LNCAP (cell line): ENCODE measurements at regions not wholly inside any gene's neighbourhood (a gene's known extent, or its start where the extent isn't known, plus 50 kb on each side); places are given as distances from the start of the nearest gene placed in this dataset.

Experiments used
- CTCF ChIP-seq: fragments of 450-650 bp; IDR thresholded peaks from 2 replicates; pipeline ENCODE4 v1.5.1; 2017; ENCODE audit warnings: mild to moderate bottlenecking

GRCh38 chr2:104318001-104318665, 535.8 kb upstream of the POU3F3 start:
- no peak for TF ChIP-seq CTCF

DNA sequence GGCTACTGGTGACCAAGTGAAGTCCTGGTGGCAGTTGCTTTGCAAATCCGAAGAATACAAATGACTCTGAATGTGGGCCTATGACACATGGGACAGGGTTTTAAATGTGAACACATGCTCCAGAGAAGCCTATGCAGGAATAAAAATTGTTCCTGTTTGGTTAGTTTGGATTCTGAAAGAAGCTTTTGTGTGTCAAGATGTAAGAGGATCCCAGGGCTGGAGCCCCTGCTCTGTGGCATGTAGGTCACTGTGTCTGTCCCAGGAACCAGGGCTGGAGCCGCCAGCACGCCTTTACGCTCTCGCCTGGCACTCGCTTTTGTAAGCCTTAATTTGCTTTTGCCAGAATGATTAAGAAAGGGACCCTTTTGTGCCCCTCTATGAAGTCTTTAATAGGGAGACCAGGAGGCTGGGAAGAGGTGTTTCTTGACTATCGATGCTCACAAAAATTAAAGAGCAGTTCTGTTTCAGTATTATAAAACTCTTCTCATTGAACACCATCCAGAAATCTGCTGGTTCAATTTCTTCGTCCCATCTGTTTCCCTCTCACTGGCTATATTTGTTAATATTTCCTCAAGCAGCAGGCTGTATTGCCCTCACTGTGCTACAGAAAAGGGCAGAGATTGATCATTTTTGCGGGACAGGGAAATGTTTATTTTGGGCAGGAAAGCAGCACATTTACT, 532.7 kb upstream of the POU3F3 start:
- TF ChIP-seq CTCF, result no peak

DNA sequence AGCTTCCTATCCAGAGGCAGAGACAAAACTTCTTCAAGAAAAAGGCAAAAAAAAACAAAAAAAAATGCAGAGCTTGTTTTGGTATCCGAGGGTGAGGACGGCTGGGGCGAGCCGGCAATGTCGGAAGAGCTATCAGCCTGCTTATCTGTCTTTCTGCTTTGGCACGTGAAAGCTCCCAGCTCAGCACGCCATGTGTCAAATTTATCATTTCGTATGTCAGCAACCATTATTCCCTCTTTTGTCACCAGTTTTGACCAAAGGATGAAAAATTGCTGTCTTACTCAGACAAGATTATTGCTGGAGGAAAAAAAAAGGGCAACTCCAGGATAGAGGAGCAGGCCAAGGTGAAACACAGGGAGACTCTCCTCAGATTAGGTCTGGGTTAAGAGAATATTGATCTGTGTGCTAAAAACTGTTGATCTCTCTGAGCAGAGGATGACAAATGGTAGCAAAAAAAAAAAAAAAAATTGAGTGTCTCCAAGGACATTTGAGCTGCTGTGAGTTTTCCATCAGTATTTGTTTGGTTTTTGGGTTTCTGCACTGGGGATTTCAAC, 532.0 kb upstream of the POU3F3 start:
- TF ChIP-seq CTCF, result no peak

GRCh38 chr2:104332731-104333130, 521.2 kb upstream of the POU3F3 start:
- TF ChIP-seq CTCF, result no peak

- TF ChIP-seq CTCF, result no peak
Measured at GRCh38 chr2:104337869-104338268, 516.0 kb upstream of the POU3F3 start.

- no peak for TF ChIP-seq CTCF
Measured at GRCh38 chr2:104340162-104340561, 513.8 kb upstream of the POU3F3 start.

GRCh38 chr2:104340879-104341828, 512.8 kb upstream of the POU3F3 start:
- TF ChIP-seq CTCF, result no peak
